ENCODE measurements at regions not wholly inside any gene's neighbourhood (a gene's known extent, or its start where the extent isn't known, plus 50 kb on each side); places are given as distances from the start of the nearest gene placed in this dataset.
A peak's percentile ranks its signal among the peaks of the same experiment; 100 is the strongest.

GRCh38 chr2:43171789-43172188 is 54.6 kb downstream of the ZFP36L2 start:
- H3K4me3 ChIP-seq (ENCODE audit: low read depth, low read length), result no peak overlapping the region
- peak; percentile 62 for DNase-seq (ENCODE audit: low read depth)

GRCh38 chr2:43170405-43171105 is 55.9 kb downstream of the ZFP36L2 start:
- no peak overlapping the region for H3K4me3 ChIP-seq (ENCODE audit: low read depth, low read length)
- no peak for DNase-seq (ENCODE audit: low read depth)
- TF ChIP-seq CTCF (IDR thresholded peaks at IDR 0.05; ENCODE audit: insufficient read depth, low read depth, low read length), result no peak

More at GRCh38 chr2:43171789-43172188, 54.6 kb downstream of the ZFP36L2 start:
- TF ChIP-seq CTCF (IDR thresholded peaks at IDR 0.05; ENCODE audit: insufficient read depth, low read depth, low read length), result no peak

- DNase-seq (ENCODE audit: low read depth), result no peak
- TF ChIP-seq CTCF (IDR thresholded peaks at IDR 0.05; ENCODE audit: insufficient read depth, low read depth, low read length), result peak; percentile 65
- H3K4me3 ChIP-seq (ENCODE audit: low read depth, low read length), result no peak overlapping the region
Observed at GRCh38 chr2:43169987-43170386, 56.4 kb downstream of the ZFP36L2 start.

- DNase-seq (ENCODE audit: low read depth), result no peak
- no peak for TF ChIP-seq CTCF (IDR thresholded peaks at IDR 0.05; ENCODE audit: insufficient read depth, low read depth, low read length)
- H3K4me3 ChIP-seq (ENCODE audit: low read depth, low read length), result no peak overlapping the region
Observed at GRCh38 chr2:43169099-43169945, 57.1 kb downstream of the ZFP36L2 start.

GRCh38 chr2:43168016-43168369 is 58.4 kb downstream of the ZFP36L2 start:
- no peak for TF ChIP-seq CTCF (IDR thresholded peaks at IDR 0.05; ENCODE audit: insufficient read depth, low read depth, low read length)
- H3K4me3 ChIP-seq (ENCODE audit: low read depth, low read length), result no peak overlapping the region
- DNase-seq (ENCODE audit: low read depth), result no peak

- TF ChIP-seq CTCF (IDR thresholded peaks at IDR 0.05; ENCODE audit: insufficient read depth, low read depth, low read length), result peak; percentile 18
- H3K4me3 ChIP-seq (ENCODE audit: low read depth, low read length), result no peak overlapping the region
- DNase-seq (ENCODE audit: low read depth), result peak; percentile 22
Observed at GRCh38 chr2:43165378-43166069, 60.9 kb downstream of the ZFP36L2 start.

All from fibroblast of villous mesenchyme (primary cell).